Endothelial cell (in vitro differentiated cells): ENCODE measurements at regions not wholly inside any gene's neighbourhood (a gene's known extent, or its start where the extent isn't known, plus 50 kb on each side); places are given as distances from the start of the nearest gene placed in this dataset.

Experiments used
- DNase-seq: peaks from one replicate; pipeline ENCODE4 v3.0.0; 2021; ENCODE audit warnings: low spot score
- H3K27ac Mint-ChIP-seq: one replicate; pipeline ENCODE4 v1.8.0; 2021; ENCODE audit warnings: mixed read lengths, inconsistent platforms; ENCODE audit not compliant: unreplicated experiment
- H3K27me3 Mint-ChIP-seq: one replicate; pipeline ENCODE4 v1.8.0; 2021; ENCODE audit warnings: mild to moderate bottlenecking, moderate library complexity, mixed read lengths, inconsistent platforms; ENCODE audit not compliant: unreplicated experiment
- H3K36me3 Mint-ChIP-seq: one replicate; pipeline ENCODE4 v1.8.0; 2021; ENCODE audit warnings: mild to moderate bottlenecking, low read depth, mixed read lengths, inconsistent platforms; ENCODE audit not compliant: unreplicated experiment
- H3K4me1 Mint-ChIP-seq: one replicate; pipeline ENCODE4 v1.8.0; 2021; ENCODE audit warnings: mild to moderate bottlenecking, mixed read lengths, inconsistent platforms; ENCODE audit not compliant: unreplicated experiment
- H3K4me3 Mint-ChIP-seq: one replicate; pipeline ENCODE4 v1.8.0; 2021; ENCODE audit warnings: mild to moderate bottlenecking, mixed read lengths, inconsistent platforms; ENCODE audit not compliant: unreplicated experiment
- H3K9me3 Mint-ChIP-seq: one replicate; pipeline ENCODE4 v1.8.0; 2021; ENCODE audit warnings: mixed read lengths, inconsistent platforms; ENCODE audit not compliant: unreplicated experiment
- CTCF ChIP-seq: fragments of 200-600 bp; sonication (generic); IDR thresholded peaks from one replicate; pipeline ENCODE4 v1.5.0; 2021; ENCODE audit warnings: antibody characterized with exemption; ENCODE audit not compliant: unreplicated experiment

GRCh38 chr6:118744261-118744941 is 93.0 kb upstream of the CEP85L start:
- Mint-ChIP-seq H3K36me3 (no peaks in the 10 kb centered on the region), H3K9me3 (no peaks in the 10 kb centered on the region), H3K4me1 (peaks cover 34% of the 10 kb centered on the region), H3K27me3 (peaks cover 7% of the 10 kb centered on the region), H3K27ac (no peak overlapping the region), H3K4me3 (no peak overlapping the region)
- no peak for TF ChIP-seq CTCF
- no peak for DNase-seq

- Mint-ChIP-seq H3K9me3 (no peaks in the 10 kb centered on the region), H3K4me3 (no peak overlapping the region), H3K36me3 (no peaks in the 10 kb centered on the region), H3K4me1 (peaks cover 35% of the 10 kb centered on the region), H3K27me3 (peaks cover 7% of the 10 kb centered on the region), H3K27ac (no peak overlapping the region)
- DNase-seq = no peak
- no peak for TF ChIP-seq CTCF
Measured at GRCh38 chr6:118743746-118744145, 92.4 kb upstream of the CEP85L start.

- no peak overlapping the region for H3K27ac Mint-ChIP-seq
Measured at GRCh38 chr6:118740372-118740771, 89.0 kb upstream of the CEP85L start.

GRCh38 chr6:118739696-118740353 is 88.4 kb upstream of the CEP85L start:
- Mint-ChIP-seq H3K4me3 (no peak overlapping the region), H3K4me1 (peaks cover 14% of the 10 kb centered on the region), H3K9me3 (no peaks in the 10 kb centered on the region), H3K27ac (no peak overlapping the region), H3K27me3 (peaks cover 2% of the 10 kb centered on the region), H3K36me3 (no peaks in the 10 kb centered on the region)
- no peak for DNase-seq
- no peak for TF ChIP-seq CTCF

More at GRCh38 chr6:118740372-118740771, 89.0 kb upstream of the CEP85L start:
- H3K4me1 Mint-ChIP-seq = peaks cover 14% of the 10 kb centered on the region
- H3K9me3 Mint-ChIP-seq = no peaks in the 10 kb centered on the region
- DNase-seq = no peak
- H3K27me3 Mint-ChIP-seq = peaks cover 2% of the 10 kb centered on the region
- H3K4me3 Mint-ChIP-seq = no peak overlapping the region
- TF ChIP-seq CTCF = no peak
- no peaks in the 10 kb centered on the region for H3K36me3 Mint-ChIP-seq

- Mint-ChIP-seq H3K27me3 (peaks cover 5% of the 10 kb centered on the region), H3K4me3 (no peak overlapping the region), H3K4me1 (peaks cover 14% of the 10 kb centered on the region), H3K36me3 (no peaks in the 10 kb centered on the region), H3K27ac (no peak overlapping the region), H3K9me3 (no peaks in the 10 kb centered on the region)
- DNase-seq = no peak
- TF ChIP-seq CTCF = no peak
Measured at GRCh38 chr6:118736440-118736839, 85.0 kb upstream of the CEP85L start.
